ENCODE measurements at regions not wholly inside any gene's neighbourhood (a gene's known extent, or its start where the extent isn't known, plus 50 kb on each side); places are given as distances from the start of the nearest gene placed in this dataset.

- Histone ChIP-seq H3K4me1 (no peaks in the 10 kb centered on the region), H3K27ac (no peak overlapping the region), H3K4me3 (no peak overlapping the region), H3K36me3 (no peaks in the 10 kb centered on the region), H3K9me3 (no peaks in the 10 kb centered on the region), H3K27me3 (no peaks in the 10 kb centered on the region)
- DNase-seq (no peak), ATAC-seq (no peak)
- intact Hi-C loops (cut with DNase I), result no loop called here
- no peak for TF ChIP-seq CTCF (IDR thresholded peaks at IDR 0.05)
- 0% methylated on average over 1 of the region's 1 CpG for WGBS (ENCODE audit: insufficient coverage, low coverage, low lambda C conversion rate, missing lambda C conversion rate)
These were observed 1885.5 kb upstream of the ADGRL3 start for GRCh38 chr4:59314637-59315036.

GRCh38 chr4:59339631-59340030 is 1860.5 kb upstream of the ADGRL3 start:
- Histone ChIP-seq H3K4me1 (no peaks in the 10 kb centered on the region), H3K4me3 (no peak overlapping the region), H3K27ac (no peak overlapping the region), H3K9me3 (no peaks in the 10 kb centered on the region), H3K27me3 (no peaks in the 10 kb centered on the region), H3K36me3 (no peaks in the 10 kb centered on the region)
- intact Hi-C loops (cut with DNase I), result no loop called here
- no peak for TF ChIP-seq CTCF (IDR thresholded peaks at IDR 0.05)
- no peak for TF ChIP-seq POLR2A (IDR thresholded peaks at IDR 0.05)
- DNase-seq, result no peak
- ATAC-seq, result no peak

- intact Hi-C loops (cut with DNase I), result no loop called here
- no peaks in the 10 kb centered on the region for H3K9me3 ChIP-seq
- TF ChIP-seq POLR2A (IDR thresholded peaks at IDR 0.05) (no peak), CTCF (IDR thresholded peaks at IDR 0.05) (no peak)
- no peaks in the 10 kb centered on the region for H3K4me1 ChIP-seq
- no peak overlapping the region for H3K27ac ChIP-seq
- DNase-seq, result no peak
- no peak overlapping the region for H3K4me3 ChIP-seq
- ATAC-seq, result no peak
- H3K27me3 ChIP-seq, result no peaks in the 10 kb centered on the region
- no peaks in the 10 kb centered on the region for H3K36me3 ChIP-seq
These were observed 1858.6 kb upstream of the ADGRL3 start for GRCh38 chr4:59341506-59341905.

GRCh38 chr4:59348949-59349348 is 1851.2 kb upstream of the ADGRL3 start:
- Histone ChIP-seq H3K36me3 (no peaks in the 10 kb centered on the region), H3K27ac (no peak overlapping the region), H3K4me1 (no peaks in the 10 kb centered on the region), H3K9me3 (no peaks in the 10 kb centered on the region), H3K27me3 (no peaks in the 10 kb centered on the region), H3K4me3 (no peak overlapping the region)
- TF ChIP-seq POLR2A (IDR thresholded peaks at IDR 0.05), result no peak
- no peak for TF ChIP-seq CTCF (IDR thresholded peaks at IDR 0.05)
- ATAC-seq (no peak), DNase-seq (no peak)
- intact Hi-C loops (cut with DNase I), result no loop called here

GRCh38 chr4:59369229-59369628 is 1830.9 kb upstream of the ADGRL3 start:
- DNase-seq (no peak), ATAC-seq (no peak)
- intact Hi-C loops (cut with DNase I), result no loop called here
- H3K27me3 ChIP-seq, result no peaks in the 10 kb centered on the region
- no peak overlapping the region for H3K4me3 ChIP-seq
- no peaks in the 10 kb centered on the region for H3K36me3 ChIP-seq
- TF ChIP-seq POLR2A (IDR thresholded peaks at IDR 0.05) (no peak), CTCF (IDR thresholded peaks at IDR 0.05) (no peak)
- H3K27ac ChIP-seq, result no peak overlapping the region
- H3K4me1 ChIP-seq, result no peaks in the 10 kb centered on the region
- H3K9me3 ChIP-seq, result no peaks in the 10 kb centered on the region

All from right lobe of liver (tissue), 6 donors.